Stomach (tissue), 4 donors: ENCODE measurements at regions not wholly inside any gene's neighbourhood (a gene's known extent, or its start where the extent isn't known, plus 50 kb on each side); places are given as distances from the start of the nearest gene placed in this dataset.

Source experiments
- EP300 ChIP-seq: sonication (generic); formaldehyde crosslinking; IDR thresholded peaks from one replicate; pipeline ENCODE4 v1.6.1; 2017; ENCODE audit warnings: antibody characterized with exemption
- POLR2A ChIP-seq, 4 donors: fragments of 450-650 bp; IDR thresholded peaks; one replicate each; pipeline ENCODE4 v1.6.1; 2016; ENCODE audit warnings: antibody characterized with exemption in 4 of 4, control low read depth in 2 of 4, mild to moderate bottlenecking in 1 of 4, moderate library complexity in 1 of 4
- TF ChIP-seq, protein P1 (sequence below), 7 experiments: fragments of 450-650 bp in 4 of 7; fragments of 200-600 bp in 3 of 7; sonication (generic) in 3 of 7; IDR thresholded peaks; one replicate each; pipeline ENCODE4 v1.5.1; 2016 to 2019; ENCODE audit warnings: antibody characterized with exemption in 7 of 7, control low read depth in 2 of 7, mild to moderate bottlenecking in 1 of 7

DNA sequence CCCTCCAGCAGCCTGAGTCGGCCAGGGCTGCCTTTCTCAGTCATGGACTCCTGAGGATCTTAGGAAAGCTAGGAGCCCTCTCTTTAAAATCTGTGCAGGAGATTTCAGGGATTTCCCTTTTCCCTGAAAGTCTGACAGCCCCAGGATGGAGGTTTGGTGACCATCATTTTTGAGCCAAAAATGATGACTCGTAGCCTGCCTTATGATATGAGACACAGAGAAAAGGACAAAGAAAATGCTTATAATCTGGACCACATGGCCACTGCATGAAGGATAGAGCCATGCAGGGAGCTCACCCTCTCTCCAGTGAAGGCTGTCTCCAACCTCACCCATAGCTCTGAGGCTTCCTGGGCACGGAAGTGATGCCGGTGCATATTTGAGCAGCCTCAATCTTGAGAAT lies 106.6 kb upstream of the CHST15 start:
- TF ChIP-seq, protein P1, sequence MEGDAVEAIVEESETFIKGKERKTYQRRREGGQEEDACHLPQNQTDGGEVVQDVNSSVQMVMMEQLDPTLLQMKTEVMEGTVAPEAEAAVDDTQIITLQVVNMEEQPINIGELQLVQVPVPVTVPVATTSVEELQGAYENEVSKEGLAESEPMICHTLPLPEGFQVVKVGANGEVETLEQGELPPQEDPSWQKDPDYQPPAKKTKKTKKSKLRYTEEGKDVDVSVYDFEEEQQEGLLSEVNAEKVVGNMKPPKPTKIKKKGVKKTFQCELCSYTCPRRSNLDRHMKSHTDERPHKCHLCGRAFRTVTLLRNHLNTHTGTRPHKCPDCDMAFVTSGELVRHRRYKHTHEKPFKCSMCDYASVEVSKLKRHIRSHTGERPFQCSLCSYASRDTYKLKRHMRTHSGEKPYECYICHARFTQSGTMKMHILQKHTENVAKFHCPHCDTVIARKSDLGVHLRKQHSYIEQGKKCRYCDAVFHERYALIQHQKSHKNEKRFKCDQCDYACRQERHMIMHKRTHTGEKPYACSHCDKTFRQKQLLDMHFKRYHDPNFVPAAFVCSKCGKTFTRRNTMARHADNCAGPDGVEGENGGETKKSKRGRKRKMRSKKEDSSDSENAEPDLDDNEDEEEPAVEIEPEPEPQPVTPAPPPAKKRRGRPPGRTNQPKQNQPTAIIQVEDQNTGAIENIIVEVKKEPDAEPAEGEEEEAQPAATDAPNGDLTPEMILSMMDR (IDR thresholded peaks at IDR 0.05), result no peak
- TF ChIP-seq POLR2A (IDR thresholded peaks at IDR 0.05) (no peak), EP300 (no peak)
